ENCODE measurements at regions not wholly inside any gene's neighbourhood (a gene's known extent, or its start where the extent isn't known, plus 50 kb on each side); places are given as distances from the start of the nearest gene placed in this dataset.

- TF ChIP-seq SNAI2 (CRISPR knock-in tag; IDR thresholded peaks at IDR 0.05) = no peak
- no peak for TF ChIP-seq PPARA (CRISPR knock-in tag; IDR thresholded peaks at IDR 0.05; ENCODE audit: borderline replicate concordance)
- no peak for TF ChIP-seq TCF4 (CRISPR knock-in tag; IDR thresholded peaks at IDR 0.05; ENCODE audit: borderline replicate concordance)
- TF ChIP-seq CSRNP3 (CRISPR knock-in tag; IDR thresholded peaks at IDR 0.05) = no peak
- no peak for TF ChIP-seq ISL1 (CRISPR knock-in tag; IDR thresholded peaks at IDR 0.05)
- no peak for TF ChIP-seq TSHZ2 (CRISPR knock-in tag; IDR thresholded peaks at IDR 0.05)
- TF ChIP-seq CREB5 (CRISPR knock-in tag; IDR thresholded peaks at IDR 0.05; ENCODE audit: low read depth) = no peak
Measured at GRCh38 chr15:98503970-98504369, 144.4 kb upstream of the IGF1R start.
